GM12874 (cell line): ENCODE measurements at regions not wholly inside any gene's neighbourhood (a gene's known extent, or its start where the extent isn't known, plus 50 kb on each side); places are given as distances from the start of the nearest gene placed in this dataset.

Experiments
- CTCF ChIP-seq: IDR thresholded peaks from 2 replicates; pipeline ENCODE4 v1.5.1; 2011; ENCODE audit warnings: low read depth, mild to moderate bottlenecking, control low read depth, low read length, moderate library complexity; ENCODE audit not compliant: insufficient read depth

GRCh38 chr4:147163311-147163710 is 217.6 kb upstream of the TTC29 start:
- no peak for TF ChIP-seq CTCF

GRCh38 chr4:147173322-147173721 is 227.7 kb upstream of the TTC29 start:
- TF ChIP-seq CTCF, result no peak

- no peak for TF ChIP-seq CTCF
These were observed 228.3 kb upstream of the TTC29 start for GRCh38 chr4:147173797-147174432.

GRCh38 chr4:147174591-147174990 is 228.9 kb upstream of the TTC29 start:
- no peak for TF ChIP-seq CTCF

- no peak for TF ChIP-seq CTCF
These were observed 229.9 kb upstream of the TTC29 start for GRCh38 chr4:147175460-147176025.

- TF ChIP-seq CTCF, result no peak
These were observed 236.4 kb upstream of the TTC29 start for GRCh38 chr4:147182041-147182440.

- no peak for TF ChIP-seq CTCF
These were observed 247.0 kb upstream of the TTC29 start for GRCh38 chr4:147192679-147193078.
